Gastroesophageal sphincter (tissue), 4 donors: ENCODE measurements at regions not wholly inside any gene's neighbourhood (a gene's known extent, or its start where the extent isn't known, plus 50 kb on each side); places are given as distances from the start of the nearest gene placed in this dataset.

Experiments
- ATAC-seq: fragments of 150-250 bp; one replicate; pipeline ENCODE4 v1.9.1; 2016; ENCODE audit warnings: mild to moderate bottlenecking, moderate library complexity
- H3K27ac ChIP-seq, 4 donors: fragments of 200-600 bp; sonication (generic) in 3 of 4; 1 replicate in 3 of 4; 2 replicates in 1 of 4; pipeline ENCODE4 v1.5.1; 2016 to 2019
- H3K27me3 ChIP-seq: fragments of 200-600 bp; sonication (generic); one replicate; pipeline ENCODE4 v1.5.1; 2019
- H3K36me3 ChIP-seq, 2 donors: fragments of 200-600 bp; sonication (generic); one replicate each; pipeline ENCODE4 v1.5.1; 2019; ENCODE audit warnings: control low read depth in 1 of 2
- H3K4me1 ChIP-seq, 3 donors: fragments of 200-600 bp; sonication (generic); 1 replicate in 2 of 3; 2 replicates in 1 of 3; pipeline ENCODE4 v1.5.1; 2016 to 2019; ENCODE audit warnings: control low read depth in 2 of 3
- H3K4me3 ChIP-seq, 2 donors: fragments of 200-600 bp; sonication (generic); one replicate each; pipeline ENCODE4 v1.5.1; 2019; ENCODE audit warnings: mild to moderate bottlenecking in 1 of 2, moderate library complexity in 1 of 2
- H3K9me3 ChIP-seq, 3 donors: fragments of 200-600 bp; sonication (generic); one replicate each; pipeline ENCODE4 v1.5.1; 2017 to 2019; ENCODE audit warnings: control low read depth in 2 of 3
- EP300 ChIP-seq: sonication (generic); formaldehyde crosslinking; IDR thresholded peaks from one replicate; pipeline ENCODE4 v1.6.1; 2017; ENCODE audit warnings: antibody characterized with exemption, mild to moderate bottlenecking
- POLR2A ChIP-seq, 2 donors: fragments of 450-650 bp; IDR thresholded peaks; one replicate each; pipeline ENCODE4 v1.6.1; 2017; ENCODE audit warnings: antibody characterized with exemption in 2 of 2, mild to moderate bottlenecking in 2 of 2, moderate library complexity in 1 of 2
- POLR2AphosphoS5 ChIP-seq: sonication (generic); formaldehyde crosslinking; IDR thresholded peaks from one replicate; pipeline ENCODE4 v1.6.1; 2017; ENCODE audit warnings: antibody characterized with exemption
- WGBS, 2 donors: methylation state at CpG; one replicate each; pipeline ENCODE4 v1.1.5; 2018; ENCODE audit warnings: low coverage in 1 of 2; 5-methylcytosine and 5-hydroxymethylcytosine counted together
- TF ChIP-seq, protein P1 (sequence below), 4 experiments: fragments of 200-600 bp in 2 of 4; fragments of 450-650 bp in 2 of 4; sonication (generic) in 1 of 4; IDR thresholded peaks; one replicate each; pipeline ENCODE4 v1.5.1; 2017 to 2019; ENCODE audit warnings: antibody characterized with exemption in 4 of 4, mild to moderate bottlenecking in 2 of 4, moderate library complexity in 2 of 4

DNA sequence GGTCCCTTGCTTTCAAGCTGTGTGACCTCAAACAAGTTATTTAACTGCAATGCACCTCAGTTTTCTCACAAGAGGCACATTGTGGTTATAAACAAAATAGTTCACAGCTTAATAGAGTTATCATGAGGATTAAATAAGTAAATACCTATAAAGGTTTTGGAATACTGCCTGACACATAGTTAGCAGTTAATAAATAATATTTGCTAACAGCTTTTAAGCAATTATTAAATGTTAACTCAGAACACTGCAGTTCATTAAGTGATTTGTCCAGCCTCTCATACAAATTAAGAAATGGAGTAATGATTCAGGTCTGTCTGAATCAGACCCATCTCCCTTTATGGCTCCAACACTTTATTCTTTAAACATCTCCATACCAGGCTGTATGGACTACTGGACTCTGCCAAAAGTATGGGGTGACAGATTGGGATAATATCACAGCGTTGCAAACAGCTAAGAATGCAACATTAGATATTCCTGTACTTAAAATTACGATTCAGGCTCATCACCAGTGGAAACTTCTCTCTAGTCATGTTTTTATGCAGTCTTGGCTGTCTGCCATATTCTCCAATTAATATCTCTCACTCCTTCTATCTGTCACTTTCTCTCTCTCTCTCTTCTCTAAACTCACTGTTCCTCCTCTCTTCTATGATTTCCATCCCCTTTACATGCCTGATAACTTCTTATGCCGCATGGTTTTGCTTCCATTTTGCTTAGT lies 370.6 kb upstream of the UBE2E3 start:
- WGBS, 2 donors = 30 to 39% methylated on average over 3 of the region's 3 CpGs
- Histone ChIP-seq H3K4me3 (no peak overlapping the region), H3K36me3 (no peaks in the 10 kb centered on the region), H3K9me3 (no peaks in the 10 kb centered on the region), H3K27ac (no peak overlapping the region), H3K4me1 (peaks cover 0 to 6% (median 0%) of the 10 kb centered on the region in 3 donors), H3K27me3 (no peaks in the 10 kb centered on the region)
- no peak for ATAC-seq
- TF ChIP-seq, protein P1, sequence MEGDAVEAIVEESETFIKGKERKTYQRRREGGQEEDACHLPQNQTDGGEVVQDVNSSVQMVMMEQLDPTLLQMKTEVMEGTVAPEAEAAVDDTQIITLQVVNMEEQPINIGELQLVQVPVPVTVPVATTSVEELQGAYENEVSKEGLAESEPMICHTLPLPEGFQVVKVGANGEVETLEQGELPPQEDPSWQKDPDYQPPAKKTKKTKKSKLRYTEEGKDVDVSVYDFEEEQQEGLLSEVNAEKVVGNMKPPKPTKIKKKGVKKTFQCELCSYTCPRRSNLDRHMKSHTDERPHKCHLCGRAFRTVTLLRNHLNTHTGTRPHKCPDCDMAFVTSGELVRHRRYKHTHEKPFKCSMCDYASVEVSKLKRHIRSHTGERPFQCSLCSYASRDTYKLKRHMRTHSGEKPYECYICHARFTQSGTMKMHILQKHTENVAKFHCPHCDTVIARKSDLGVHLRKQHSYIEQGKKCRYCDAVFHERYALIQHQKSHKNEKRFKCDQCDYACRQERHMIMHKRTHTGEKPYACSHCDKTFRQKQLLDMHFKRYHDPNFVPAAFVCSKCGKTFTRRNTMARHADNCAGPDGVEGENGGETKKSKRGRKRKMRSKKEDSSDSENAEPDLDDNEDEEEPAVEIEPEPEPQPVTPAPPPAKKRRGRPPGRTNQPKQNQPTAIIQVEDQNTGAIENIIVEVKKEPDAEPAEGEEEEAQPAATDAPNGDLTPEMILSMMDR (IDR thresholded peaks at IDR 0.05) = no peak
- no peak for TF ChIP-seq POLR2A (IDR thresholded peaks at IDR 0.05)
- no peak for TF ChIP-seq POLR2AphosphoS5
- TF ChIP-seq EP300 = no peak

DNA sequence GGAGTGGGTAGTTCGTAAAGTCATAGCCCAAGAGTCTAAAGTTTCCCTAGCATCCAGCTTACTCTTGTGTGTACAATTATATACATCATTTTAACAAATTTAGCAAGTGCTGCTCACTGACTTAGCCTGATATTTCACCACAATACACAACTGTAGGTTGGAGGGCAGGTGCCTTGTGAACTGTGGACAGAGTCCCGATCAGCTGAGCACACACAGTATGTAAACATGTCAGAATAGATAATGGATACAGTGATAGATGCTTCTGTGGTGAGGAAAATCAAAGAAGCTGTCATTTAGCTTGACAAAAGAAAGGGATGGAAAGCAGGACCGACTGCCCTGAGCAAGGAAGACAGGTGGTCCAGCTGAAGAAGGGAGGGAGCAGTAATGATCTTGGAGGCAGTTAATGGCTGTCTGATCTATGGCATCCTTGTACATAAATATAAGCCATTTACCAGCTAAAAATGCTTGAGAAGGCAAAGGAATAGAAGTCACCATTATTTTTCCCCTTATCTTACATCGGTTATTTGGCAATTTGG lies 372.8 kb upstream of the UBE2E3 start:
- no peaks in the 10 kb centered on the region for H3K9me3 ChIP-seq
- H3K4me3 ChIP-seq = no peak overlapping the region
- TF ChIP-seq POLR2AphosphoS5 (no peak), EP300 (no peak), POLR2A (IDR thresholded peaks at IDR 0.05) (no peak)
- TF ChIP-seq, protein P1 (IDR thresholded peaks at IDR 0.05) = no peak
- H3K27ac ChIP-seq = no peak overlapping the region
- no peaks in the 10 kb centered on the region for H3K27me3 ChIP-seq
- no peaks in the 10 kb centered on the region for H3K36me3 ChIP-seq
- peaks cover 0 to 6% (median 0%) of the 10 kb centered on the region in 3 donors for H3K4me1 ChIP-seq
- WGBS, 2 donors = 56 to 61% methylated on average over 4 of the region's 4 CpGs
- no peak for ATAC-seq

DNA sequence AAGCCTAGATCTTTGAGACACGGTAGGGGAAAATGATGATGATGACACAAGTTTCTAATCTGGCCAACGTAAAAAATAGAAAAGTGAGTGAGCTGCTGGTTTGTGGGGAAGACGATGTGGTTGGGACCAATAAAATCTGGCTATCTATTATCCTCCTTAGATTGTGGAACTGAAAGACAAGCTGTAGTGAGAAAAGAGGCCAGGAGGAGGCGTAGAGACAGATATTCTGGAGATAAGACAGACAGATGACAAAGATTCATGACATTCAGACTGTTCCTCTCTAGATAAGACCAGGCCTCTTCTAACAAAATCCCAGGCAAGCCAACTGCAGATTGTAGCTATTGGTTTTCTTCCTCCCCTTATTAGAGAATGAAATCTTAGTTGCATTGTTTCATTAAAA lies 376.3 kb upstream of the UBE2E3 start:
- Histone ChIP-seq H3K9me3 (no peaks in the 10 kb centered on the region), H3K36me3 (no peaks in the 10 kb centered on the region), H3K4me3 (no peak overlapping the region), H3K4me1 (no peaks in the 10 kb centered on the region), H3K27ac (no peak overlapping the region), H3K27me3 (no peaks in the 10 kb centered on the region)
- ATAC-seq = no peak
- TF ChIP-seq EP300 = no peak
- 38 to 63% methylated on average over 2 to 4 of the region's 4 CpGs for WGBS, 2 donors

DNA sequence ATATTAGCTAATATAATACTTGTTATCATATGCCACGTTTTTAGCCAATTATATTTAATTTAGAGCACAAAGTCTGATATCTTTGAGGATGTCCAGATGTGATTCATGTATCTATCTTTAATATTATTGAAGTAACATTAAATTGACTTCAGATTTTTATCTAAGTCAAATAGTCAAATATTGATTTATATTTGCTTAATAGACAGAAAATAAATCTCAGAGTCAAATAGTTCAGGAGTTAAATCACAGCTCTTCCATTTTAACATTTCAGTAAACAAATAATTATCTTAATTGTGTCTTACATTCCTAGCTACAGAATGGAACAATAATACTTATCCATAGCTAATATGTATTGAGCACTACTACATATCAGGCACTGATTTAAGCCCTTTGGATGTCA lies 379.4 kb upstream of the UBE2E3 start:
- Histone ChIP-seq H3K27ac (no peak overlapping the region), H3K36me3 (no peaks in the 10 kb centered on the region), H3K4me3 (no peak overlapping the region), H3K4me1 (no peaks in the 10 kb centered on the region), H3K27me3 (no peaks in the 10 kb centered on the region), H3K9me3 (no peaks in the 10 kb centered on the region)
- TF ChIP-seq, protein P1 (IDR thresholded peaks at IDR 0.05) = no peak
- TF ChIP-seq POLR2AphosphoS5 = no peak
- TF ChIP-seq POLR2A (IDR thresholded peaks at IDR 0.05) = no peak
- TF ChIP-seq EP300 = no peak
- WGBS, 2 donors = 40 to 86% methylated on average over 1 of the region's 1 CpG
- ATAC-seq = no peak

DNA sequence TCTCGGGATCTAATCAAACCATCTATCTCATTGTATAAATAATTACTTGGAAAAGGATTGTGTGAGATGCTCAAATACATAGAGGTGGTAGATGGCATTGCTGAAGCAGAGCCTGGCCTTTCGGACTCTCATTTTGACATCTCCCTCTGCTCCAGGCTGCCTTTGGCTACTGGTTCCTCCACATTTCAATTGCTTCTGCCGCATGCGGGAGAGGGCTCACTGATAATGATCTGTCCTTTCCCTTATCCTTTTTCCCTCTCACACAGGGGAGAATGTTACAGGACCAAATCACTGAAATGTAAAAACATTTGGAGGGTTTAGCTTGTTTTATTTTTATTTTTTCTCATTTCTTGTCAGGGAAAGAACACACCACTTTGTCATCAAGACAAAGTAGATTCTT lies 380.6 kb upstream of the UBE2E3 start:
- TF ChIP-seq POLR2A (IDR thresholded peaks at IDR 0.05) (no peak), POLR2AphosphoS5 (no peak), EP300 (no peak)
- TF ChIP-seq, protein P1 (IDR thresholded peaks at IDR 0.05) = no peak
- WGBS, 2 donors = 82 to 85% methylated on average over 4 of the region's 4 CpGs
- H3K9me3 ChIP-seq = no peaks in the 10 kb centered on the region
- ATAC-seq = no peak
- H3K27me3 ChIP-seq = no peaks in the 10 kb centered on the region
- H3K36me3 ChIP-seq = no peaks in the 10 kb centered on the region
- H3K4me3 ChIP-seq = no peak overlapping the region
- no peak overlapping the region for H3K27ac ChIP-seq
- H3K4me1 ChIP-seq = no peaks in the 10 kb centered on the region
